HG03095 (cell line): ENCODE measurements at regions not wholly inside any gene's neighbourhood (a gene's known extent, or its start where the extent isn't known, plus 50 kb on each side); places are given as distances from the start of the nearest gene placed in this dataset.

ENCODE experiments used
- ATAC-seq: cut with Tn5 transposase; IDR thresholded peaks from one replicate; pipeline ENCODE4 v1.9.1; 2021; ENCODE audit warnings: moderate library complexity; ENCODE audit not compliant: unreplicated experiment

DNA sequence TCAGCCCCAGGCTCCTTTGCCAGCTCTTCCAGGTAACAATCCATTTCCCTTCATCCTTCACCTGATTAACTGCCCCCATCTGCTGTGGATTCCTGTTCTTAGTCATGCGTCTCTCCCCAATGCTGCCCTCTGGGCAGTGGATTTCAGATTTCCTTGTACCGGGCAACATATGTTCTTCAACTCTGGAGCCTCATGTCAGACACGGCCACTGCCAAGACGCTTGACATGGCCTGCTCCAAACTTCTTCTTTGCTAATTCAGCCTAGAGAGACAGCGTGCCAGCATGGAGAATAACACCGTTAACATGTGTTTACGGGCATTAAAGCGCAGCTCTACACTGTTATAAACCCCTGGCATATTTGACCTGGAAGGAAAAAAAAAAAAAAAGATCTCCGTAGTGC lies 1035.1 kb upstream of the NR2F2 start:
- ATAC-seq, result no peak

DNA sequence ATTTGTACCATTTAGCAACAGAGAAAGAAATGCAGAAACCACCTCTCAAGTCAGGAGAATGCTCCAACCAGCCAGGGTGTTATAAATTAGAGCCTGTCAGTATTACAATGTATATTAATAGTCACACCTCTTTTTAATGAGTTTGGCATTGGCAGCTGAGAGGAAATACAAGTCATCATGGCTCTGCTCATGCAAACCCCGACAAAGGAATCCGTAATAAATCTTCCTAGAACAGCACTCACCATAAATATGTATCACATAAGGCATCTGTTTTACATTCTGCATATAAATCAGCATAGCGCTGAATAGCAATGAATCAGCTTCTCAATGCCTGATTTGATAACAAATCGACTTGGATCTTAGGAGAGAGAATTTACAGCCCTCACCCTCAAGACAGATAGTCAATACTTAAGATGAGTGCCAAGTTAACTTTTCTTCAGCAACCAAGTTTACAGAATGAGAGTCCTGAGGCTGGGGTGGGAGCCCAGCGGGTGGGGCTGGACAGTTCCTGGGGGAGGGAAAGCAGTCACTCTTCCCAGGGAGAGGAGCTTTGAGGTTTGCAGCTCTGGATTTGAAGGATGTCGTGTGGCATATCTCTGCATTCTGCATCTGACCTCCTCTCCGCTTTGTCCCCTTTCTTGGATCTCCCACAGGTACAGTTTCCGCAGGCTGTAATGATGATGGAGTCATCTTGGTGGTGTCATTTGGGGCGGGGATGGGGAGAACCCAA lies 1034.4 kb upstream of the NR2F2 start:
- ATAC-seq, result no peak

GRCh38 chr15:95296643-95297042 lies 1033.9 kb upstream of the NR2F2 start:
- ATAC-seq, result no peak

GRCh38 chr15:95298729-95299128 lies 1031.8 kb upstream of the NR2F2 start:
- ATAC-seq, result no peak

DNA sequence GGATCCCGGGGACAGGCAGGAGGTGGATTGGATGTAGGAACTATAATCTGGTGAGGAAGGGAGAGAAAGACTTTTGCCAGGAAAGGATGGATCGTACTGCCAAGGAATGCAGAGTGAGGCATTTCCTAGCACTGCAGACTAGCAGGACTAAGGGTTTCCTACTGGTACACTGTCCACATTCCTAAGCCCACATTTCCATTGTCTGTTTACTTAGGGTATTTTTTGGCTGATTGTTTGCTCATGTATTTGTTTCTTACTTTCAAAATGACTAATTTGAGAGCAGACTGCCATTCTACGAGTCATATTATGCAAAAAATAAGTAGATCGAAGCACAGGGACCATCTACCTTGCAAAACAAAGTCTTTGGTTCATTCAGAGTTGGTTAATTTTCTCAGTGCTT lies 1029.5 kb upstream of the NR2F2 start:
- ATAC-seq, result no peak

DNA sequence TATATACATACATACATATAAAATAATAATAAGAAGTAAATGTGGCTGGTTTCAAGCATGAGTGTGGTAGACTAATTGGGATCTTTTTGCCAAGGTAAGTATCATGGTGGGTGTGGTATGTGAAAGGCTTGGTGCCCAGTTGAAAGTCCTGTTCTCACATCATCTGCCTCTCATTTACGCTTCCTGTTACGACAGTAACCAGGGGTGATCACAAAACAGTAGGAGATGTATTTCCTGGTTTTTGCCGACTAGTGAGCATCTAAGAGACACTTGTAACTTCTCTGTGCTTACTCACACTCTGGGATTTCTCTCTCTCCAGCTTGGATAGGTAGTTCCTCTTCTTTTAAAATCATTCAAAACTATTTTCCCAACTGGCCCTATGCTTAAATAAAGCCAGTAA lies 1028.3 kb upstream of the NR2F2 start:
- ATAC-seq, result no peak

DNA sequence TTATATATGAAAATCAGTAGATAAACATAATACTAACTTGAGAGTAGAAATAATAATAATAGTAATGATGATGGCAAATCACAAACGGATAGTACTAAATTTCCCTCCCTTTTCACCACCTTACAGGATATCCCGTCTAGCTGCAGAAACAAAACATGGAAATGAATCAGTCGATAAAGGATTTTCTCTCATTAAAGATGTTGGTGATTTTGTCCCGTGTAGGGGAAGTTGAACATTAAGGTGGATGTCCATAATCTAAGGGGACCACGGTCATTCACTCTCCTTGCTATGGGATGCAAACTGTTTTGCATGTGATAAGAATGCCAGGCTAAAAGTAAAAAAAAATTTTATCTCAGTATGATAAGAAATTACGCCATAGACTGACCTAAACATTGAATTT lies 1027.7 kb upstream of the NR2F2 start:
- no peak for ATAC-seq

GRCh38 chr15:95303713-95304112 lies 1026.8 kb upstream of the NR2F2 start:
- ATAC-seq, result no peak

GRCh38 chr15:95304151-95304946 lies 1026.2 kb upstream of the NR2F2 start:
- ATAC-seq, result no peak

DNA sequence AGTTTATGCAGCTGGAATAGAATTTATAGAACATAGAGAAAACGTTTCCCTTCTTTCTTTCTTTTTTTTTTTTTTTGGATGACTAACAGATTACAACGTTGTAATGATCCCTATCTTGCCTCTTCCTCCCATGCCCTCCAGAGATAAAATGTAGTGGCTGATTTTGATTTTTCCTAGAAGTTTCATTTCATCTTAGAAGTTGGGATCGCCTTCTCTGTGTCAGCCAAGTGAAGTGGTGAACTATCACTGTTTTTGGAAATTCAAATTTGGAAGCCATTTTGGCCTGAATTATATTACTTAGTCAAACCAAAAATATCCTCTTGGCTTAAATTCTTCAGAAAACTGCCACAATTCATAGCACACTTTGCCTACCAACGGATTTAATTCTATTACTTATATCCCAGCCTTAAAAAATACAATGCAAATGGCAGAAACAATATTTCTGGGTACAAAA lies 1025.5 kb upstream of the NR2F2 start:
- no peak for ATAC-seq

- ATAC-seq, result no peak
These were observed 1023.4 kb upstream of the NR2F2 start for GRCh38 chr15:95307115-95307514.

GRCh38 chr15:95319242-95319641 lies 1011.3 kb upstream of the NR2F2 start:
- no peak for ATAC-seq

- no peak for ATAC-seq
These were observed 1006.7 kb upstream of the NR2F2 start for GRCh38 chr15:95323796-95324195.

DNA sequence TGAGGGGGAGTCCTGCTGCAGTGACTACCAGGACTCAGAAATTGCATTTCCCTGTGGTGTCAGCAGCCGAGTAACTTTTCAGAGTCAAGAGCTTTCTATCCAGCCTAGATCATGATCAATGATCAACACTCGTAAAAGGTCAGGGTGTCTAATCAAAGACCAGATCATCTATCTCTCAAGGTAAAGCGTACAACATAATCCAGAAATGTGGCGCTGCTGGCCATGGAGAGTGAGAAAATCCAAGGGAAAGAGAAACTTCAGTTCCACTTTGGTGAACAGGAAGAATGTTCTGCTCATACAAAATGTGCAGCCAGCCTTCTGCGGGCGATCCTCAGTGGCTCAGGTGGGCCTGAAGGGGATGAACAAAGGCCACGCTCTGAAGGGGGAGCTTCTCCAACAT lies 1005.8 kb upstream of the NR2F2 start:
- no peak for ATAC-seq

- ATAC-seq, result no peak
These were observed 1004.6 kb upstream of the NR2F2 start for GRCh38 chr15:95325763-95326404.

GRCh38 chr15:95326431-95327182 lies 1003.9 kb upstream of the NR2F2 start:
- ATAC-seq, result no peak

GRCh38 chr15:95327183-95327525 lies 1003.3 kb upstream of the NR2F2 start:
- no peak for ATAC-seq

DNA sequence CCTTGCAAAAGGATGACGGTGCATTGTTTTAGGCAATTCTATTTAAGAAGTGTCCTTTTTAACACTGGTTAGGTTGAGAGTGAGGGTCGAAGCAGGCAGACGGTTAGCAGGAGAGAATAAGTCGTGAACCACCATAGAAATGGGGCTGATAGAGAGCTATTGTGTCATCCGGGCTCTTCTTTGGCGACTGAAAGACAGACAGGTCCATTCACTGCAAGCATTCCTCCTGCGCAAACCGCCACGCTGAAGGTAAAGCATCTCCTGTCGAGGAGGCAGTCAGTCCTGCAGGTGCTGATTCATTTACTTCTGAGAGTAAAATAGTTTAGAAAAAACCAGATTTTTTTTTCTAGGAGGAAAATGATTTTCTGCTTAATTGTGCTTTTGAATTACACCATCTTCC lies 1002.8 kb upstream of the NR2F2 start:
- ATAC-seq, result no peak

DNA sequence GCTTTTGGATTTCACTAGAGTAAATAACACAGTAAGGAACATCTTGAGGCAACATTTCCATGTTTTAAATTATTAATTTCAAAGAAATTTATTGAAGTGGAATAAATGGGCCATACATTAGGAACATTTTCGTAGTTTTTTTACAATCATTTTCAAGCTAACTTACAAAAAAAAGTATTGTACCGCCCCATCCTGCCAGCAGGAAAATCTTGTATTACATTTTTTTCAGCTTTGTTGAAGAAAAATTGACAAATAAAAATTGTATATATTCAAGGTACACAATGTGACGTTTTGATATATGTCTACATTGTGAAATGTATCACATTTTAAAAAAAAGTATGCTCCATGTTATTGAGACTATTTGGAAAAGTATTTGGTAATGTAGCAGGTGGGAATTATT lies 1001.9 kb upstream of the NR2F2 start:
- ATAC-seq, result no peak

DNA sequence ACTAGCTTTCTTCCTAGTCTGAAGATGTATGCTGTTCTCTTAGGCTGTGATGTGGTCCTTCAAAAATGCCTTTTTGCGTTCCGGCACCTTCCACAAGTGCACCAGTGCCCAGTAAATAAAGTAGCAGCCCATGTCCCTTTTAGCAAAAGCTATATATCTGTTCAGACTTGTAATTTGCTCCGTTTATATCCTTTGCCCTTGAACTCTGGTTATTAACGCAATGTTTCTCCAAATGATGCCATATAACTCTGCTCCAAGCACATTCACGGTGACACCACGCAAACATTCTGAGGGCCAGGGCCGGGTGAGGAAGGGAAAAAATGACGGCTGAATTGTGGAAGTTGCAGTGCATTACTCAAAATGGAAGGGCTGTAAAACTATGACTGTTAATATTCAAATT lies 1001.1 kb upstream of the NR2F2 start:
- no peak for ATAC-seq

GRCh38 chr15:95341686-95342085 lies 988.8 kb upstream of the NR2F2 start:
- no peak for ATAC-seq
